Stimulated activated CD8-positive, alpha-beta memory T cell treated with anti-CD3 and anti-CD28 coated beads, Interleukin-2, amount 100 ng/mL, for 48 hours (primary cell): ENCODE measurements at regions not wholly inside any gene's neighbourhood (a gene's known extent, or its start where the extent isn't known, plus 50 kb on each side); places are given as distances from the start of the nearest gene placed in this dataset.
"Not testable (repeated sequence)": the region's sequence is repeated elsewhere in the genome, so short reads cannot be mapped to it uniquely, and the experiment has no call there.

Source experiments
- DNase-seq, 2 donors: peaks; one replicate each; pipeline ENCODE4 v3.0.0-alpha.2; 2020; ENCODE audit warnings: low read depth in 2 of 2

- no peak for DNase-seq
Observed at GRCh38 chr5:100023536-100023935, 511.6 kb upstream of the FAM174A start.

- DNase-seq, result no peak
Observed at GRCh38 chr5:100017520-100018262, 517.5 kb upstream of the FAM174A start.

- DNase-seq, result not testable (repeated sequence)
Observed at GRCh38 chr5:100013305-100013704, 521.9 kb upstream of the FAM174A start.

GRCh38 chr5:100011160-100011559 is 524.0 kb upstream of the FAM174A start:
- DNase-seq, result not testable (repeated sequence)

GRCh38 chr5:100004969-100005368 is 530.2 kb upstream of the FAM174A start:
- DNase-seq, result no peak

GRCh38 chr5:99998319-99998718 is 536.9 kb upstream of the FAM174A start:
- DNase-seq, result no peak

GRCh38 chr5:99995407-99995806 is 539.8 kb upstream of the FAM174A start:
- no peak for DNase-seq

- DNase-seq, result no peak
Observed at GRCh38 chr5:99973779-99974178, 561.4 kb upstream of the FAM174A start.

- DNase-seq, result no peak
Observed at GRCh38 chr5:99955962-99956361, 579.2 kb upstream of the FAM174A start.

- no peak for DNase-seq
Observed at GRCh38 chr5:99955006-99955405, 580.2 kb upstream of the FAM174A start.

GRCh38 chr5:99949969-99950524 is 585.1 kb upstream of the FAM174A start:
- DNase-seq, result no peak

GRCh38 chr5:99949361-99949760 is 585.8 kb upstream of the FAM174A start:
- no peak for DNase-seq

GRCh38 chr5:99948850-99949249 is 586.3 kb upstream of the FAM174A start:
- DNase-seq, result no peak

GRCh38 chr5:99945478-99946442 is 589.4 kb upstream of the FAM174A start:
- DNase-seq, result no peak

GRCh38 chr5:99940540-99940939 is 594.6 kb upstream of the FAM174A start:
- DNase-seq, result no peak

- no peak for DNase-seq
Observed at GRCh38 chr5:99936911-99937310, 598.3 kb upstream of the FAM174A start.

GRCh38 chr5:99929806-99930135 is 605.4 kb upstream of the FAM174A start:
- no peak for DNase-seq

- no peak for DNase-seq
Observed at GRCh38 chr5:99929067-99929805, 605.9 kb upstream of the FAM174A start.

GRCh38 chr5:99928490-99928889 is 606.7 kb upstream of the FAM174A start:
- no peak for DNase-seq

GRCh38 chr5:99926463-99926862 is 608.7 kb upstream of the FAM174A start:
- DNase-seq, result no peak

GRCh38 chr5:99922386-99922785 is 612.8 kb upstream of the FAM174A start:
- DNase-seq, result no peak

- DNase-seq, result no peak
Observed at GRCh38 chr5:99911971-99912370, 623.2 kb upstream of the FAM174A start.
